ENCODE measurements at regions not wholly inside any gene's neighbourhood (a gene's known extent, or its start where the extent isn't known, plus 50 kb on each side); places are given as distances from the start of the nearest gene placed in this dataset.

DNA sequence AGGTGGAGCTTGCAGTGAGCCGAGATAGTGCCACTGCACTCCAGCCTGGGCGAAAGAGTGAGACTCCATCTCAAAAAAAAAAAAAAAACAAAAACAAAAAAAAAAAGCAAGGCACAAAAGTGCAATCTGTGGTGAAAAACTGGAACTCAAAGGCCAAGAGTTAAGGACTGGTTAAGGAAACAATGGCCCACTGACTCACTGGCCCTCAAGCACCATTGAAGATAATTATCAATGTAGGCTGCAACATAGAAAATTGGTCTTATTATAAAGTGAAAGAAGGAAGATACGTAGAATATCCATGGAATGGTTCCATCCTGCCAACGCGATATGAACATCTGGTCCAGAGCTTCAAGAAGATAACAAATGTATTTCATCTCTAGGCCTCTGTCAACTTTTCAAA, 444.2 kb downstream of the SOX9 start:
- TF ChIP-seq, protein P1, sequence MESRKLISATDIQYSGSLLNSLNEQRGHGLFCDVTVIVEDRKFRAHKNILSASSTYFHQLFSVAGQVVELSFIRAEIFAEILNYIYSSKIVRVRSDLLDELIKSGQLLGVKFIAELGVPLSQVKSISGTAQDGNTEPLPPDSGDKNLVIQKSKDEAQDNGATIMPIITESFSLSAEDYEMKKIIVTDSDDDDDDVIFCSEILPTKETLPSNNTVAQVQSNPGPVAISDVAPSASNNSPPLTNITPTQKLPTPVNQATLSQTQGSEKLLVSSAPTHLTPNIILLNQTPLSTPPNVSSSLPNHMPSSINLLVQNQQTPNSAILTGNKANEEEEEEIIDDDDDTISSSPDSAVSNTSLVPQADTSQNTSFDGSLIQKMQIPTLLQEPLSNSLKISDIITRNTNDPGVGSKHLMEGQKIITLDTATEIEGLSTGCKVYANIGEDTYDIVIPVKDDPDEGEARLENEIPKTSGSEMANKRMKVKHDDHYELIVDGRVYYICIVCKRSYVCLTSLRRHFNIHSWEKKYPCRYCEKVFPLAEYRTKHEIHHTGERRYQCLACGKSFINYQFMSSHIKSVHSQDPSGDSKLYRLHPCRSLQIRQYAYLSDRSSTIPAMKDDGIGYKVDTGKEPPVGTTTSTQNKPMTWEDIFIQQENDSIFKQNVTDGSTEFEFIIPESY (IDR thresholded peaks at IDR 0.05) = no peak
- no peak for TF ChIP-seq GABPA (IDR thresholded peaks at IDR 0.05 in 1 of 2, conservative IDR thresholded peaks at IDR 0.05 in 1 of 2)
- TF ChIP-seq, protein P2, sequence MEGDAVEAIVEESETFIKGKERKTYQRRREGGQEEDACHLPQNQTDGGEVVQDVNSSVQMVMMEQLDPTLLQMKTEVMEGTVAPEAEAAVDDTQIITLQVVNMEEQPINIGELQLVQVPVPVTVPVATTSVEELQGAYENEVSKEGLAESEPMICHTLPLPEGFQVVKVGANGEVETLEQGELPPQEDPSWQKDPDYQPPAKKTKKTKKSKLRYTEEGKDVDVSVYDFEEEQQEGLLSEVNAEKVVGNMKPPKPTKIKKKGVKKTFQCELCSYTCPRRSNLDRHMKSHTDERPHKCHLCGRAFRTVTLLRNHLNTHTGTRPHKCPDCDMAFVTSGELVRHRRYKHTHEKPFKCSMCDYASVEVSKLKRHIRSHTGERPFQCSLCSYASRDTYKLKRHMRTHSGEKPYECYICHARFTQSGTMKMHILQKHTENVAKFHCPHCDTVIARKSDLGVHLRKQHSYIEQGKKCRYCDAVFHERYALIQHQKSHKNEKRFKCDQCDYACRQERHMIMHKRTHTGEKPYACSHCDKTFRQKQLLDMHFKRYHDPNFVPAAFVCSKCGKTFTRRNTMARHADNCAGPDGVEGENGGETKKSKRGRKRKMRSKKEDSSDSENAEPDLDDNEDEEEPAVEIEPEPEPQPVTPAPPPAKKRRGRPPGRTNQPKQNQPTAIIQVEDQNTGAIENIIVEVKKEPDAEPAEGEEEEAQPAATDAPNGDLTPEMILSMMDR (IDR thresholded peaks at IDR 0.05; ENCODE audit: low read depth, low read length, missing input control) = no peak
- no peak for TF ChIP-seq RXRA (IDR thresholded peaks at IDR 0.05)
- TF ChIP-seq, protein P3, sequence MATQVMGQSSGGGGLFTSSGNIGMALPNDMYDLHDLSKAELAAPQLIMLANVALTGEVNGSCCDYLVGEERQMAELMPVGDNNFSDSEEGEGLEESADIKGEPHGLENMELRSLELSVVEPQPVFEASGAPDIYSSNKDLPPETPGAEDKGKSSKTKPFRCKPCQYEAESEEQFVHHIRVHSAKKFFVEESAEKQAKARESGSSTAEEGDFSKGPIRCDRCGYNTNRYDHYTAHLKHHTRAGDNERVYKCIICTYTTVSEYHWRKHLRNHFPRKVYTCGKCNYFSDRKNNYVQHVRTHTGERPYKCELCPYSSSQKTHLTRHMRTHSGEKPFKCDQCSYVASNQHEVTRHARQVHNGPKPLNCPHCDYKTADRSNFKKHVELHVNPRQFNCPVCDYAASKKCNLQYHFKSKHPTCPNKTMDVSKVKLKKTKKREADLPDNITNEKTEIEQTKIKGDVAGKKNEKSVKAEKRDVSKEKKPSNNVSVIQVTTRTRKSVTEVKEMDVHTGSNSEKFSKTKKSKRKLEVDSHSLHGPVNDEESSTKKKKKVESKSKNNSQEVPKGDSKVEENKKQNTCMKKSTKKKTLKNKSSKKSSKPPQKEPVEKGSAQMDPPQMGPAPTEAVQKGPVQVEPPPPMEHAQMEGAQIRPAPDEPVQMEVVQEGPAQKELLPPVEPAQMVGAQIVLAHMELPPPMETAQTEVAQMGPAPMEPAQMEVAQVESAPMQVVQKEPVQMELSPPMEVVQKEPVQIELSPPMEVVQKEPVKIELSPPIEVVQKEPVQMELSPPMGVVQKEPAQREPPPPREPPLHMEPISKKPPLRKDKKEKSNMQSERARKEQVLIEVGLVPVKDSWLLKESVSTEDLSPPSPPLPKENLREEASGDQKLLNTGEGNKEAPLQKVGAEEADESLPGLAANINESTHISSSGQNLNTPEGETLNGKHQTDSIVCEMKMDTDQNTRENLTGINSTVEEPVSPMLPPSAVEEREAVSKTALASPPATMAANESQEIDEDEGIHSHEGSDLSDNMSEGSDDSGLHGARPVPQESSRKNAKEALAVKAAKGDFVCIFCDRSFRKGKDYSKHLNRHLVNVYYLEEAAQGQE (IDR thresholded peaks at IDR 0.05) = no peak
- no peak for TF ChIP-seq RAD21 (IDR thresholded peaks at IDR 0.05)
- TF ChIP-seq HNF4G (IDR thresholded peaks at IDR 0.05) = no peak
- TF ChIP-seq, protein P4, sequence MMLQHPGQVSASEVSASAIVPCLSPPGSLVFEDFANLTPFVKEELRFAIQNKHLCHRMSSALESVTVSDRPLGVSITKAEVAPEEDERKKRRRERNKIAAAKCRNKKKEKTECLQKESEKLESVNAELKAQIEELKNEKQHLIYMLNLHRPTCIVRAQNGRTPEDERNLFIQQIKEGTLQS (IDR thresholded peaks at IDR 0.05) = no peak
- no peak for TF ChIP-seq JUND (IDR thresholded peaks at IDR 0.05)

All from liver (tissue), 3 donors.